ENCODE measurements at regions not wholly inside any gene's neighbourhood (a gene's known extent, or its start where the extent isn't known, plus 50 kb on each side); places are given as distances from the start of the nearest gene placed in this dataset.

DNA sequence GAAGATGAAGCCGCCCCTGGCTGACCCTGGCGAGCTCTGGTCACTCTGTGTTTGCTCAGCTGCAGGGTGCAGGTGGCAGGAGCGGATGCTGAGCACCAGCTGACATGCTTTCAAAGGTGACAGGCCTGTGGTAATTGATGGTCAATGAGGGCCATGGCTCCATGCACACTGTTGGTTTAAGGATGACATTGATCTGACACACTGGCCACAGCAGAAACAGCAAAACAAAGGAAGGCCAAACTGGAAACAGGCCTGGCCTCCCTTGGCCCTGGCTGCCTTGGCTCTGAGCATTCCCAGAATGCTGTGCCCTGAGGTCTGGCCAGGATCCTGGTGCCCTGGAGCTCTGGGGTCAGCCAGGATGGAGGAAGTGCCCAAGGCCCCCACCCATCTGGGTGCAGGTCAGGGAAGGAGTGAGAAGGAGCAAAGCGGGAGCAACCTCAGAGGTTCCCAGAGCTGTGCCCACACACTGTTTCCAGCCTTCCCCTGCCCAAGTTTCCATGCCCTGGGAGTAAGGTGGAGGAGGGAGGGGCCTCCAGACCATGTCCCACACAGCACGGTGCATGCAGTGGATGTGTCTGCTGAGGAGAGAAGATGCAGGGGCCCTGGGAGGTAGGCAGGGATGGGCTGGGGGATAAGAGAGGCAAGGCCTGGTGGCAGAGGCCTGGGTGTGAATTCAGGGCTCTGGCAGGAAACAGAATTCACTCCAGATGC is 302.2 kb downstream of the RPS24 start:
- TF ChIP-seq TAF1 (IDR thresholded peaks at IDR 0.05; ENCODE audit: low read depth), result no peak
- TF ChIP-seq, protein P1, sequence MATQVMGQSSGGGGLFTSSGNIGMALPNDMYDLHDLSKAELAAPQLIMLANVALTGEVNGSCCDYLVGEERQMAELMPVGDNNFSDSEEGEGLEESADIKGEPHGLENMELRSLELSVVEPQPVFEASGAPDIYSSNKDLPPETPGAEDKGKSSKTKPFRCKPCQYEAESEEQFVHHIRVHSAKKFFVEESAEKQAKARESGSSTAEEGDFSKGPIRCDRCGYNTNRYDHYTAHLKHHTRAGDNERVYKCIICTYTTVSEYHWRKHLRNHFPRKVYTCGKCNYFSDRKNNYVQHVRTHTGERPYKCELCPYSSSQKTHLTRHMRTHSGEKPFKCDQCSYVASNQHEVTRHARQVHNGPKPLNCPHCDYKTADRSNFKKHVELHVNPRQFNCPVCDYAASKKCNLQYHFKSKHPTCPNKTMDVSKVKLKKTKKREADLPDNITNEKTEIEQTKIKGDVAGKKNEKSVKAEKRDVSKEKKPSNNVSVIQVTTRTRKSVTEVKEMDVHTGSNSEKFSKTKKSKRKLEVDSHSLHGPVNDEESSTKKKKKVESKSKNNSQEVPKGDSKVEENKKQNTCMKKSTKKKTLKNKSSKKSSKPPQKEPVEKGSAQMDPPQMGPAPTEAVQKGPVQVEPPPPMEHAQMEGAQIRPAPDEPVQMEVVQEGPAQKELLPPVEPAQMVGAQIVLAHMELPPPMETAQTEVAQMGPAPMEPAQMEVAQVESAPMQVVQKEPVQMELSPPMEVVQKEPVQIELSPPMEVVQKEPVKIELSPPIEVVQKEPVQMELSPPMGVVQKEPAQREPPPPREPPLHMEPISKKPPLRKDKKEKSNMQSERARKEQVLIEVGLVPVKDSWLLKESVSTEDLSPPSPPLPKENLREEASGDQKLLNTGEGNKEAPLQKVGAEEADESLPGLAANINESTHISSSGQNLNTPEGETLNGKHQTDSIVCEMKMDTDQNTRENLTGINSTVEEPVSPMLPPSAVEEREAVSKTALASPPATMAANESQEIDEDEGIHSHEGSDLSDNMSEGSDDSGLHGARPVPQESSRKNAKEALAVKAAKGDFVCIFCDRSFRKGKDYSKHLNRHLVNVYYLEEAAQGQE (IDR thresholded peaks at IDR 0.05; ENCODE audit: low read depth), result no peak
- no peak for TF ChIP-seq CEBPB (IDR thresholded peaks at IDR 0.05)
- TF ChIP-seq RAD21 (IDR thresholded peaks at IDR 0.05; ENCODE audit: low read depth), result no peak
- TF ChIP-seq EGR1 (IDR thresholded peaks at IDR 0.05), result no peak
- no peak for TF ChIP-seq NFIC (IDR thresholded peaks at IDR 0.05)

Measured in Ishikawa (cell line).